Stimulated activated CD4-positive, alpha-beta T cell treated with anti-CD3 and anti-CD28 coated beads, Interleukin-2, amount 100 ng/mL, for 4 hours (primary cell): ENCODE measurements at regions not wholly inside any gene's neighbourhood (a gene's known extent, or its start where the extent isn't known, plus 50 kb on each side); places are given as distances from the start of the nearest gene placed in this dataset.

Experiments
- DNase-seq: peaks from one replicate; pipeline ENCODE4 v3.0.0-alpha.2; 2020; ENCODE audit warnings: low read depth

- no peak for DNase-seq
These were observed 123.2 kb downstream of the KCNS3 start for GRCh38 chr2:18001671-18002070.

DNA sequence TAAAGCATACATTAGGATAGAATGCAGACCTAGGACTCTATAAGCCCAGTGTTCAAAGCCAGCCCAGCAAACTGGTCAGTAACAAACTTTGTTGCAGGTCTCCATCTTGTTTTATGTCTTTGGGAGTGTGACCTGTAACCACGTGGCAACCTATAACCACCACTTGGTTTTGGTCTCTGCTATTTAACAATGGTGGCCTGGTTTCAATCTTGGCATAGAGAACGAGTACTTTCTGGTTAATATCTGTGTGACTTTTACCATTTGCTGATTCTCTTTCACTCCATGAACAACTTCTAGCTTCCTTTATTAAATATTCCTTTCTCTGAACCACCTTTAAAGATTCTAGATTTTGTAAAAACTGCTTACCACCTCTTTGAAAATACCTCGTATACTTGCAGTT, 118.5 kb downstream of the KCNS3 start:
- DNase-seq = no peak

GRCh38 chr2:17995593-17995992, 117.1 kb downstream of the KCNS3 start:
- DNase-seq = no peak
